SKM-1 treated with dmso at 0.1 percent for 144 hours (cell line): ENCODE measurements at regions not wholly inside any gene's neighbourhood (a gene's known extent, or its start where the extent isn't known, plus 50 kb on each side); places are given as distances from the start of the nearest gene placed in this dataset.
"Not testable (repeated sequence)": the region's sequence is repeated elsewhere in the genome, so short reads cannot be mapped to it uniquely, and the experiment has no call there.

ENCODE experiments used
- DNase-seq: peaks from one replicate; lab custom pipeline; 2025; ENCODE audit not compliant: unreplicated experiment; lab: John Stamatoyannopoulos, UW

DNA sequence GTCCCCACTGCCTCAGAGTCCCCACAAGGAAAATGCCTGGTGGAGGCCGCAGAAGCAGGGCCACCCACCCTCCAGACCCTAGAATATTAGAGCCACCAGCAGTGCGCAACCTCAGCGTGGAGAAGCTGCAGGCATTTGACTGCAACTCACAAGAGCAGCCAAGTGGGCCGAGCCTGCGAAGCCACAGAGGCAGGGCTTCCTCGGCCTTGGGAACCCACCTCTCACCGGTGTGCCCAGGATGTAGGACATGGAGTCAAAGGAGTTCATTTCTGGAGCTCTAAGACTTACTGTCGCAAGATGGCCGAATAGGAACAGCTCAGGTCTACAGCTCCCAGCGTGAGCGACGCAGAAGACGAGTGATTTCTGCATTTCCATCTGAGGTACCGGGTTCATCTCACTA is 397.9 kb upstream of the PIK3R1 start:
- no peak for DNase-seq

DNA sequence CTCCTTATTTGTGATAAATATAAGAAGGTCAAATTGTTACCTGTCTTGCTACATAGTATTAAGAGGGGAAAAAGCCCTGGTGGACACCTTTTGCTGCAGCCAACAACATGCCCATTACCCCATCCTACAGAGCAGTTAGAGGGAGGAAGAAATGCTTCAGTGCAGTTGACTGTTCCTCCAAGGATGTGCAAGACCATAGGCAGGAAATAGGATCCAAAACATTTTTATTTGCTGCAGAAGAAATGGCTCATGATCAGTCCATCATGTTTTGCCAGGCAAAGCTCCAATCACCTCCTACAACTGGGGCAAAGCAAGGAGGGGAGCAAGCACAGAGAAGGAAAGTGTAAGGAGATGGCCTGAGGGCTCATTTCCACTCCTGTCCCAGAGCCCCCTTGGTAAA is 399.1 kb upstream of the PIK3R1 start:
- DNase-seq = no peak

DNA sequence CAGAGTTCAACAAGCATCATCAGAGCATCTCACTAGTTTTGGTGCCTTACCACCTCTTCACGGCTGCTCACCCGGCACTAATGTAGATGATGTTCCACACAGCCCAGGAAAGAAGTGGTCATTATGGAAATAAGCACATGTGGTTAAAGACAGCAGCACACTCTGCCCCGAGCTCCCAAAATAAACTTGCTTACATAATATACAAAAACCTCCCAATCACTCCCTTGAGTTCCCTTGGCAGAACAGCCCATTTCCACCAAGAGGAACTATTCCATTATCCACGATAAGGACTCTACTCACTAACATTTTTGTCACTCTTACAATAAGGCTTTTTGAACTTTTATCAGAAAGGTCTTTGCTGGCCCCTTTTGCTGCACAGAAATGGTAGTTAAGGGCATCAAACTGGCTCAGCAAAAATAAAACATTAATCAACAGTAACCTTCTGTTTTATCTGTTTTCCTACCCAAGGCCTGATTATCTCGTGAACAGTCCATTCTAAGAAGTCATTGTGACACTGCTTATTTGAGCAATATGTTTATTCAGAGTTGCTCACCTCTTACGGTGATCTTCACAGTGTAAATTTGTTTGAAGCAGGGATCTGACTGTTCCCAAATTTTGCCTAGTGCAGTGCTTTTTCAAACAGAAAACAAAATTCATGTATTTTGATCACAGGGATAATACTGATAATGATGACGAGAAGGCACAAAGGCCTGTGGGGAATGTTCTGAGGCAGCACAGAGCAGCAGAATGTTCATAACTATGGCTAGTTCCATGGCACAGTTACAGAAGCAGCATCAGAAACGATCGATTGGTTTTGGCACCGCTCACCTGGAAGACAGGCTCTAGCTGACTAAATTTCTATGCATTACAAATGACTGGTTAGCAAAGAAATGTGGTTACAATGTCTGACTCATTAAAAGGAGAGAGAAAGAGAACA is 399.8 kb upstream of the PIK3R1 start:
- peak; percentile 50 for DNase-seq

GRCh38 chr5:67814569-67815311 is 400.8 kb upstream of the PIK3R1 start:
- DNase-seq = no peak

DNA sequence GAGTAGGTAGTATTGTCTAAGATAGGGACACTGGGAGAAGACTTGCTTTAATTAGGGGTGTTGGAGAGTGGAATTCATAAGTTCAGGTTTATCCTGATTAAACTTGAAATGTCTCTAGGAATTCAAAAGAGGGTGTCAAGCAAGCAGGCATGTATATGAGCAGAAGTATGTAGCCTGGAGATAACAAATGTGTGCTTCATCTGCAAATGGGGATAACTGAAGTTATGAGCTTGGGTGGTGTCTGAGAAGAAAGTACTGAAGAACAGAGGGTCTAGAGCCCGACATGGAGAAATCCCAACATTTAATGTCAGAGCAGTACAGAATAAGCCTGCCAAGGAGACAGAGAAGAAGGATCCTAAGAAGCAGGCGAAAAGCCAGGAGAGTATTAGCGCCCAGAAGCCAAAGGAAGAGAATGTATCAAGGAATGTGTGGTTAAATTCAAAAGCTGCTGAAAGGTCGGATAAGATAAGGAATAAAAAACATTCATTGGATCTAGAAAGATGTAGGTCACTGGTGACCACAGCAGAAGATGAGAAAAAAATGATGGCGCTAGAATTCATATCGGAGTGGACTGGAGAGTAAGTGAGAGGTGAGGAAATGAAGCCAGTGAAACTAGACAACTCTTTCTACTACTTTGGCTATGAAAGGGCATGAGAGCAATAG is 401.5 kb upstream of the PIK3R1 start:
- no peak for DNase-seq

GRCh38 chr5:67809589-67809988 is 406.0 kb upstream of the PIK3R1 start:
- no peak for DNase-seq

DNA sequence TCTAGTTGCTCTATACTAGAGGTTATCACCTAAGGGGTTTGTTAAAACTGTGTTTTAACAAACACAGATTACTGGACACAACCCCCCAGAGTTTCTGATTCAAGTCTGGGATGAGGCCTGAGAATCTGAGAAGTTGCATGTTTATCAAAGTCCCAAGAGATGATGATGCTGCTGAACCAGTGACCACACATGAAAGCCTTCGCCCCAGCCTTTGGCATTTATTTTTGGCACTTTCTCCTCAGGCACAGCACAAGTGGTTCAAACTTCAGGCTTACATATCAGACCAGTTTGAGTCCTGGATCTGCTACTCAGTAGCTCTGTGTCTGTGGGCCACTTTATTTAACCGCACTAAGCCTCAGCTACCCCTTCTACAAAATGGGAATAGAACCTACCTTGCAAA is 407.2 kb upstream of the PIK3R1 start:
- no peak for DNase-seq

- no peak for DNase-seq
Observed at GRCh38 chr5:67807439-67807888, 408.1 kb upstream of the PIK3R1 start.

DNA sequence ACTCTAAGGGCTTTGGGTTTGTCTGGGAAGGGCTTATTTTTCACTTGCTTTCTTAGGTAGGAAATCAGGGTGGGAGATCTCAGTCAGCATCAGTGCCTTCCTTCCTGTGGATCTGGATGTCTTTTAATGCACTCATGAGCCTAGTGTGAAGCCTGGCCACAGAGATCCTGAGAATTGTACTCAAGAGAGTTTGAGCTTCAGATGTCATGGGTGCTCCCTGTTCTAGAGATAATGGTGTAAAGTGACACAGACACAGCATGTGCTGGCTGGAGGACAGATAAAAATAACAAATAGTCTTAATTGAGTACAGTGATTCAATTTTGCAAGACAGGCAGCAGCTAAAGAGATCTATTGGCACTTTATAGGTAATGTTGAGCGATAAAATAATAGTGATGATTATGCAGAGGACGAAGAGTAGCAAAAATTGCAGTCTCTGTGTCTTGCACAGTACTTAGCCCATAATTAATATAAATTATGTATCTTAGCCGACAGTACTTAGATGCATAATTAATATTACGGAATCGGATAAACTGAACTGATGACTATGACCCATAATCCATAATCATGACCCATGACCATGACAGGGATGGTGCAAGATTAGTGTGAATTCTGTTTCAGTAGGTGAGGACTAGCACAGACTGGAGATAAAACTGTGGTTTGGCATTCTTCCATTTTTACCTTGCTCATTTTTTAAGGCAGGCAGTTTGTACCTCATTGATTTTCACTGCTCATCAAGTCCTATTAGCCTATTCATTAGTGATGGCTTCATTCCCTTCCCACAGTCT is 408.7 kb upstream of the PIK3R1 start:
- no peak for DNase-seq

DNA sequence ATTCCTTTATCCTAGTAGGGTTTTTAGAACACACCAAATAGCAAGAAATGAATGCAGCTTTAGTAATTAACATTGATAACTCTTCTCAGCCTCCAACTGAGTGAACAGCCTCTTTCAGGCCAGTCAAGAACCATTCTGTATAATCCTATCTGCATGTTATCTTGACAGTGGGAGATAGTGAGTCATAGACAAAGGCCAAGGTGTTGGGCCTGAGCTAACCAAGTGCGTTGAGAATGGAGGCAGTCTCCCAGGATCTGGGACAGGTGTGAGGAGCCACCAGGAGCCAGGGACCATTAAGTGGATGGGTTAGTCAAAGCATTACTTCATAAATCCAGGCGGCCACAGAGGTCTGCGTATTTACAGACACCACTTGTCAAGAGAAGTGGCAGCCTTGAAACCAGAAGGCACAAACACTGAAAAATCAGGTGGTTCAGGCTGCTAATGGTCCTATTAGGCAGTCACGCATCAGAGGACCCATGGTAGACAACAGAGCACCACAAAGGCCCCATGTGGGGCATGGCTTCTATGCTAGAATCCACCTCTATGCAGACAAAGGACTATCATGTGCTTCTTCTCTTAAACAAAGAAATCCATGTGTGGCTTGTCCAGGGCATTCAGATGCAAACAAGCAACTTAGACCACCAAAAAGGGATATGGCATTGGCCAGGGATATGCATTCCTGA is 409.7 kb upstream of the PIK3R1 start:
- no peak for DNase-seq

GRCh38 chr5:67802766-67803165 is 412.8 kb upstream of the PIK3R1 start:
- DNase-seq = no peak

GRCh38 chr5:67799732-67800234 is 415.8 kb upstream of the PIK3R1 start:
- DNase-seq = no peak

- DNase-seq = not testable (repeated sequence)
Observed at GRCh38 chr5:67798470-67798869, 417.1 kb upstream of the PIK3R1 start.

DNA sequence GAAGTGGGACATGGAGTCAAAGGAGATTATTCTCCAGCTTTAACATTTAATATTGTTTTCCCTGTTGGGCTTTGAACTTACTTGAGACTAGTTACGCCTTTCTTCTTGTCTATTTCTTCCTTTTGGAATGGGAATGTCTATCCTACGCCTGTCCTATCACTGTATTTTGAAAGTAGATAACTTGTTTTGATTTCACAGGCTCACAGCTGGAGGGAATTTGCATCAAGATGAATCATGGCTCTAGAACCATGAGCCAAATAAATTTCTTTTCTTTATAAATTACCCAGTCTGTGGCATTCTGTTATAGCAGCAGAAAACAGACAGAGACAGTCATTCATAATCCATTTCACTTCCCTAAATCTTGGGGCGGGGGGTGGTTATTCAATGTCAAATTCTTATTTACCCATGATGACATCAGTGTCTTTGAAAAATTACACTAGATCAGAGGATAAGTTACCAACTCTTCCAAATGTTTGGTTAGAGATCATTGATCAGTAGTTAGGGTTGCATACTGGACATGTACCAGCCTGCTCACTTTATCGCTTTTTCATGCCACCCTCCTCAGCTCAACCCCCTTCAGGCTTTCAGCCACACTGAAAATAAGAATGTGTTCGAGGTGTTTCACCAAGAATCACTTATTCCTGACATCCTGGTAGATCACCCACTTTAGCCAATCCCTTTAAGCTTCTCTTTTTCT is 419.6 kb upstream of the PIK3R1 start:
- DNase-seq = no peak

DNA sequence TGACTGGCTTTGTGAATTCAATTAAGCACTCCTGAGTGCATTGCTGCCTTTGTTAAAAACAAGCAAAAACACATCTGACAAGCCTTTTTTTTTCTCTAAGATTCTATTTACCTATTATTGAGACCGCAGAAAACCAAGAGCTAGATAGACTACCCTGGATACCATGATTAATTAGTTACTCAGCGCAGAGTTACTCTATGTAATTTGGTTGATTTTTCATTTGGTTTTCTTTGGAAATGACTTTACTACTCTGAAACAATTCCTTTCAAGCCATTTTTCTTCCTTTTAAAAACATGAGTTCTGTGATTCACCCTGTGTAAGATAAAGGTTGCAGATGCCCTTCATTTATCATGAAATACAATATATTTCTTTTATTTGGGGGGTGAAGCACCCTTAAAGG is 421.6 kb upstream of the PIK3R1 start:
- no peak for DNase-seq

DNA sequence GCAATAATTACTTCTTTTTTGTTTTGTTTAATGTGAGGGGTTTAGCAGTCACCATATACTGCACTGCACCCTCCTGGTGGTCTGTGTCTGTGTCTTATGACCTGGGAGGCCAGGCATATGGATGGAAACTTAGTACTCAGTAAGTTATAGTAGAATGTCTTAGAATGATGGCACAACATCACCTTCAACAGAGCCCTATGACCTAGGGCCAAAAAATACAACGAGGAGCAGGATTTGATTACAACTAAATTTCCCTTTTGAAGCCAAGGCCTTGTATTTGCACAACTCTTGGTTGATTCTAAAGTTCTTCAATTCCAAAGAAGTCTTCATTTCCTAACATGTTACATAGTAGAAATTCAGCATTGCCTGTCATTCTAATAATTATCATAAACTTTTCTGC is 422.1 kb upstream of the PIK3R1 start:
- no peak for DNase-seq

DNA sequence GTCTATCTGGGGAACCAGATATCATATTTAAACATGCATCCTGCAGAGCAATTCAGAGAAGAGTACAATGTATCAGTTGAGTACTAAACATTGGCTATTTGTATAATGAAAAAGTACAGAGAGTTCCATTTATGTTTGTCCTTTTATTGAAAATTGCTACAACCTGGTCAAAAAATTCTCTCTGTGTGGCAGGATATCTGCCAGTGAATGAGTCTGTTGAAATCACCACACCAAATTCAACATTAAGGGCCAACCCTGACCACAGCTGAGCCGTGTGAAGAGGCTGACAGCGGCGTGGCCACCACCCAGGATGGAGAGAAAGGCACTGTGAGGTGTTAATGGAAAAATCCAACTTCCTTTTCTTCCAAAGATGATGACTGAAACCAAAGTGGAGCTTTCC is 422.7 kb upstream of the PIK3R1 start:
- no peak for DNase-seq

DNA sequence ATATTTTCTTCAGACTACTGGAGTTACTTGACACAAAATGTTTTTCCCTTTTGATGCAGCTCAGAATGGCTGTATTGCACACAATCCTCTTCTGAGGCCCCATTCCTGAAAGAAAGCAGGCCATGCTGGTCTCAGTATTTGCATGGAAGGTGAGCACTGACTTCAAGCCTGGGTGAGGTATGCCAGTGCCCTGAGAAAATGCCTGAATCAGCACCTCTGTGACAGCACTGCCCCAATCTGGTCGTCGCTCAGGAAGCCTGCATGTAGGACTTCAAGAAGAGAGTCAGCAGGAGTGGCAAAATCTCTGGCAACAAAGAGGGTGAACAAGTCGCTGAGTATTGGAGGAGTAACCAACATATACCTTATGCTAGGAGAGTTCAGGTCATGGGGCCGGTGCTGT is 425.2 kb upstream of the PIK3R1 start:
- no peak for DNase-seq

- DNase-seq = not testable (repeated sequence)
Observed at GRCh38 chr5:67779893-67780623, 435.5 kb upstream of the PIK3R1 start.
